Caco-2 (cell line): ENCODE measurements at regions not wholly inside any gene's neighbourhood (a gene's known extent, or its start where the extent isn't known, plus 50 kb on each side); places are given as distances from the start of the nearest gene placed in this dataset.

ENCODE experiments used
- BruUV-seq: library from RNA; stranded (reverse); fragments of 400-500 nt; replicated peaks from 2 replicates; lab custom pipeline; 2021; lab: Mats Ljungman, UMichigan
- CTCF ChIA-PET: fragments of 300-600 bp; sonication (Branson Sonifier 250); formaldehyde crosslinking; loops from one replicate; lab custom pipeline; 2022; ENCODE audit warnings: antibody characterized with exemption; lab: Charles Lee
- POLR2A ChIA-PET: fragments of 300-600 bp; sonication (Branson Sonifier 250); formaldehyde crosslinking; loops from one replicate; lab custom pipeline; 2022; ENCODE audit warnings: antibody characterized with exemption; lab: Charles Lee
- DNase-seq, 2 experiments: peaks; one replicate each; pipeline versions ENCODE4 v3.0.0 to v3.0.0-alpha.2; 2020 to 2022
- H3K27me3 ChIP-seq: replicated peaks from 2 replicates; pipeline ENCODE4 v1.6.0; 2011; ENCODE audit warnings: low read length; ENCODE audit not compliant: control insufficient read depth, insufficient read depth
- H3K36me3 ChIP-seq: 2 replicates; pipeline ENCODE4 v1.5.1; 2011; ENCODE audit warnings: low read length; ENCODE audit not compliant: control insufficient read depth, insufficient read depth
- H3K4me1 ChIP-seq: fragments of 250-450 bp; sonication (Bioruptor Pico); 2 replicates; pipeline ENCODE4 v1.5.1; 2020; ENCODE audit warnings: mild to moderate bottlenecking
- H3K4me3 ChIP-seq: 2 replicates; pipeline ENCODE4 v1.5.1; 2011; ENCODE audit warnings: low read depth, mild to moderate bottlenecking, control low read depth, low read length
- H3K9me3 ChIP-seq: fragments of 250-450 bp; sonication (Bioruptor Pico); 2 replicates; pipeline ENCODE4 v1.5.1; 2020; ENCODE audit warnings: mild to moderate bottlenecking, moderate library complexity
- H3K27ac Mint-ChIP-seq: one replicate; pipeline ENCODE4 v1.8.0; 2022; ENCODE audit warnings: mixed read lengths; ENCODE audit not compliant: unreplicated experiment
- H3K27me3 Mint-ChIP-seq: one replicate; pipeline ENCODE4 v1.8.0; 2022; ENCODE audit warnings: mixed read lengths; ENCODE audit not compliant: insufficient read depth, unreplicated experiment
- H3K36me3 Mint-ChIP-seq: one replicate; pipeline ENCODE4 v1.8.0; 2022; ENCODE audit warnings: mild to moderate bottlenecking, mixed read lengths; ENCODE audit not compliant: insufficient read depth, unreplicated experiment
- H3K4me1 Mint-ChIP-seq: one replicate; pipeline ENCODE4 v1.8.0; 2022; ENCODE audit warnings: low read depth, mixed read lengths; ENCODE audit not compliant: unreplicated experiment
- H3K4me3 Mint-ChIP-seq: one replicate; pipeline ENCODE4 v1.8.0; 2022; ENCODE audit warnings: mild to moderate bottlenecking, moderate library complexity, mixed read lengths; ENCODE audit not compliant: unreplicated experiment
- H3K9me3 Mint-ChIP-seq: one replicate; pipeline ENCODE4 v1.8.0; 2022; ENCODE audit warnings: mixed read lengths; ENCODE audit not compliant: unreplicated experiment
- CTCF ChIP-seq, 2 experiments: fragments of 200-600 bp in 1 of 2; IDR thresholded peaks; 1 replicate in 1 of 2; 2 replicates in 1 of 2; pipeline versions ENCODE4 v1.5.1 to v1.8.0; 2011 to 2022; ENCODE audit warnings: antibody characterized with exemption in 1 of 2, control low read depth in 1 of 2, inconsistent platforms in 1 of 2, low read depth in 1 of 2, low read length in 1 of 2, mild to moderate bottlenecking in 1 of 2, moderate library complexity in 1 of 2; ENCODE audit not compliant: insufficient read depth in 1 of 2, severe bottlenecking in 1 of 2, unreplicated experiment in 1 of 2
- intact Hi-C: fragments of 100-400 bp; cut with micrococcal nuclease; formaldehyde crosslinking; loops from one replicate; pipeline ENCODE4 v1.10.0; 2022; ENCODE audit not compliant: unreplicated experiment

GRCh38 chr14:26319139-26319864 is 278.5 kb downstream of the NOVA1 start:
- CTCF ChIA-PET: no interaction called here
- Histone ChIP-seq H3K36me3 (no peaks in the 10 kb centered on the region), H3K4me3 (no peak overlapping the region), H3K4me1 (no peaks in the 10 kb centered on the region), H3K9me3 (no peaks in the 10 kb centered on the region), H3K27me3 (no peaks in the 10 kb centered on the region)
- H3K27ac Mint-ChIP-seq: no peak overlapping the region
- no peak overlapping the region for H3K4me3 Mint-ChIP-seq
- no peaks in the 10 kb centered on the region for H3K4me1 Mint-ChIP-seq
- H3K9me3 Mint-ChIP-seq: no peaks in the 10 kb centered on the region
- POLR2A ChIA-PET: no interaction called here
- no peak for DNase-seq
- H3K36me3 Mint-ChIP-seq: no peaks in the 10 kb centered on the region
- no TSS peak for BruUV-seq
- TF ChIP-seq CTCF (IDR thresholded peaks at IDR 0.05; ENCODE audit: insufficient read depth in 1 of 2, low read depth in 1 of 2, low read length in 1 of 2, severe bottlenecking in 1 of 2, unreplicated experiment in 1 of 2): no peak
- intact Hi-C loops: no loop called here
- no peaks in the 10 kb centered on the region for H3K27me3 Mint-ChIP-seq

GRCh38 chr14:26304056-26304455 is 293.8 kb downstream of the NOVA1 start:
- Histone ChIP-seq H3K9me3 (no peaks in the 10 kb centered on the region), H3K27me3 (no peaks in the 10 kb centered on the region), H3K4me3 (no peak overlapping the region), H3K4me1 (no peaks in the 10 kb centered on the region), H3K36me3 (no peaks in the 10 kb centered on the region)
- Mint-ChIP-seq H3K9me3 (peaks cover 10% of the 10 kb centered on the region), H3K4me3 (no peak overlapping the region), H3K27me3 (no peaks in the 10 kb centered on the region), H3K27ac (no peak overlapping the region), H3K4me1 (no peaks in the 10 kb centered on the region), H3K36me3 (no peaks in the 10 kb centered on the region)
- DNase-seq: no peak
- POLR2A ChIA-PET: no interaction called here
- CTCF ChIA-PET: no interaction called here
- TF ChIP-seq CTCF (IDR thresholded peaks at IDR 0.05; ENCODE audit: insufficient read depth in 1 of 2, low read depth in 1 of 2, low read length in 1 of 2, severe bottlenecking in 1 of 2, unreplicated experiment in 1 of 2): no peak
- no TSS peak for BruUV-seq
- intact Hi-C loops: no loop called here

- H3K27ac Mint-ChIP-seq: no peak overlapping the region
- Histone ChIP-seq H3K4me1 (no peaks in the 10 kb centered on the region), H3K27me3 (no peaks in the 10 kb centered on the region), H3K9me3 (no peaks in the 10 kb centered on the region), H3K36me3 (no peaks in the 10 kb centered on the region), H3K4me3 (no peak overlapping the region)
- ChIA-PET POLR2A (no interaction called here), CTCF (no interaction called here)
- no peak overlapping the region for H3K4me3 Mint-ChIP-seq
- no peak for TF ChIP-seq CTCF (IDR thresholded peaks at IDR 0.05; ENCODE audit: insufficient read depth in 1 of 2, low read depth in 1 of 2, low read length in 1 of 2, severe bottlenecking in 1 of 2, unreplicated experiment in 1 of 2)
- H3K27me3 Mint-ChIP-seq: no peaks in the 10 kb centered on the region
- H3K4me1 Mint-ChIP-seq: no peaks in the 10 kb centered on the region
- no peaks in the 10 kb centered on the region for H3K36me3 Mint-ChIP-seq
- DNase-seq: no peak
- BruUV-seq: no TSS peak
- intact Hi-C loops: no loop called here
- H3K9me3 Mint-ChIP-seq: no peaks in the 10 kb centered on the region
Observed at GRCh38 chr14:26293909-26294308, 303.9 kb downstream of the NOVA1 start.
